PC-9 (cell line): ENCODE measurements at regions not wholly inside any gene's neighbourhood (a gene's known extent, or its start where the extent isn't known, plus 50 kb on each side); places are given as distances from the start of the nearest gene placed in this dataset.
"Not testable (repeated sequence)": the region's sequence is repeated elsewhere in the genome, so short reads cannot be mapped to it uniquely, and the experiment has no call there.

Experiments used
- BruUV-seq: library from RNA; stranded (reverse); fragments of 400-500 nt; replicated peaks from 2 replicates; lab custom pipeline; 2021; lab: Mats Ljungman, UMichigan
- CTCF ChIA-PET: fragments of 300-600 bp; sonication (Branson Sonifier 250); formaldehyde crosslinking; loops from one replicate; lab custom pipeline; 2022; ENCODE audit warnings: antibody characterized with exemption; lab: Charles Lee
- POLR2A ChIA-PET: fragments of 300-600 bp; sonication (Branson Sonifier 250); formaldehyde crosslinking; loops from one replicate; lab custom pipeline; 2022; ENCODE audit warnings: antibody characterized with exemption; ENCODE audit not compliant: unreplicated experiment; lab: Charles Lee
- DNase-seq, 2 experiments: peaks; one replicate each; pipeline versions ENCODE4 v3.0.0 to v3.0.0-alpha.2; 2015 to 2022; ENCODE audit warnings: mixed read lengths in 1 of 2
- H2AFZ ChIP-seq: fragments of 200-600 bp; sonication (generic); 2 replicates; pipeline ENCODE4 v1.8.1; 2017; ENCODE audit warnings: antibody characterized with exemption
- H3F3A ChIP-seq: fragments of 200-600 bp; sonication (generic); 2 replicates; pipeline ENCODE4 v1.8.1; 2017; ENCODE audit warnings: antibody characterized with exemption, mild to moderate bottlenecking, low read depth; ENCODE audit not compliant: insufficient read depth
- H3K27ac ChIP-seq: fragments of 200-600 bp; sonication (generic); 2 replicates; pipeline ENCODE4 v1.6.1; 2016; ENCODE audit warnings: mixed run types
- H3K27me3 ChIP-seq: fragments of 200-600 bp; sonication (generic); 2 replicates; pipeline ENCODE4 v1.6.1; 2016; ENCODE audit warnings: low read depth, mixed run types; ENCODE audit not compliant: insufficient read depth
- H3K36me3 ChIP-seq: fragments of 200-600 bp; sonication (generic); 2 replicates; pipeline ENCODE4 v1.6.1; 2016; ENCODE audit warnings: low read depth, mixed run types
- H3K4me1 ChIP-seq: fragments of 200-600 bp; sonication (generic); replicated peaks from 2 replicates; pipeline ENCODE4 v1.6.1; 2016; ENCODE audit warnings: mixed run types; ENCODE audit not compliant: insufficient read depth
- H3K4me2 ChIP-seq: fragments of 200-600 bp; sonication (generic); 2 replicates; pipeline ENCODE4 v1.6.1; 2017; ENCODE audit warnings: mixed run types
- H3K4me3 ChIP-seq: fragments of 200-600 bp; sonication (generic); 2 replicates; pipeline ENCODE4 v1.6.1; 2016; ENCODE audit warnings: mixed run types
- H3K79me2 ChIP-seq: fragments of 200-600 bp; sonication (generic); 2 replicates; pipeline ENCODE4 v1.6.1; 2017; ENCODE audit warnings: low read depth, mixed run types
- H3K9me2 ChIP-seq: fragments of 200-600 bp; sonication (generic); 2 replicates; pipeline ENCODE4 v1.8.1; 2017; ENCODE audit warnings: mild to moderate bottlenecking; ENCODE audit not compliant: insufficient read depth
- H3K9me3 ChIP-seq: fragments of 200-600 bp; sonication (generic); 2 replicates; pipeline ENCODE4 v1.8.1; 2016; ENCODE audit warnings: low read depth; ENCODE audit not compliant: insufficient read depth
- H4K20me1 ChIP-seq: fragments of 200-600 bp; sonication (generic); 2 replicates; pipeline ENCODE4 v1.8.1; 2017; ENCODE audit not compliant: insufficient read depth
- EZH2 ChIP-seq: fragments of 200-600 bp; sonication (generic); IDR thresholded peaks from 2 replicates; pipeline ENCODE4 v1.8.0; 2017; ENCODE audit warnings: antibody characterized with exemption, low read depth
- intact Hi-C: fragments of 100-400 bp; cut with micrococcal nuclease; formaldehyde crosslinking; loops from one replicate; pipeline ENCODE4 v1.10.0; 2022; ENCODE audit not compliant: unreplicated experiment
- TF ChIP-seq, protein P1 (sequence below): fragments of 200-600 bp; sonication (generic); conservative IDR thresholded peaks from 2 replicates; pipeline ENCODE4 v1.6.1; 2017; ENCODE audit warnings: mixed run types, antibody characterized with exemption, mild to moderate bottlenecking, moderate library complexity

- Histone ChIP-seq H4K20me1 (no peaks in the 10 kb centered on the region), H3K4me2 (no peak overlapping the region)
- CTCF ChIA-PET, result interaction anchor here (0.6 to 1.0 kb wide), 2 partner anchors 27 to 33 kb away, joined by 4 read pairs; no protein-coding TSS in a partner anchor
Measured at GRCh38 chr10:32210306-32211045, 136.5 kb downstream of the EPC1 start.

GRCh38 chr10:32208005-32208404, 139.0 kb downstream of the EPC1 start:
- CTCF ChIA-PET, H3F3A ChIP-seq, H3K9me2 ChIP-seq, H3K27ac ChIP-seq, DNase-seq, H4K20me1 ChIP-seq, H3K79me2 ChIP-seq, H3K4me1 ChIP-seq, H3K4me3 ChIP-seq, H2AFZ ChIP-seq, H3K27me3 ChIP-seq, BruUV-seq, intact Hi-C loops, H3K36me3 ChIP-seq, H3K4me2 ChIP-seq, POLR2A ChIA-PET, H3K9me3 ChIP-seq: not testable (repeated sequence)

More at GRCh38 chr10:32210306-32211045, 136.5 kb downstream of the EPC1 start:
- TF ChIP-seq, protein P1, sequence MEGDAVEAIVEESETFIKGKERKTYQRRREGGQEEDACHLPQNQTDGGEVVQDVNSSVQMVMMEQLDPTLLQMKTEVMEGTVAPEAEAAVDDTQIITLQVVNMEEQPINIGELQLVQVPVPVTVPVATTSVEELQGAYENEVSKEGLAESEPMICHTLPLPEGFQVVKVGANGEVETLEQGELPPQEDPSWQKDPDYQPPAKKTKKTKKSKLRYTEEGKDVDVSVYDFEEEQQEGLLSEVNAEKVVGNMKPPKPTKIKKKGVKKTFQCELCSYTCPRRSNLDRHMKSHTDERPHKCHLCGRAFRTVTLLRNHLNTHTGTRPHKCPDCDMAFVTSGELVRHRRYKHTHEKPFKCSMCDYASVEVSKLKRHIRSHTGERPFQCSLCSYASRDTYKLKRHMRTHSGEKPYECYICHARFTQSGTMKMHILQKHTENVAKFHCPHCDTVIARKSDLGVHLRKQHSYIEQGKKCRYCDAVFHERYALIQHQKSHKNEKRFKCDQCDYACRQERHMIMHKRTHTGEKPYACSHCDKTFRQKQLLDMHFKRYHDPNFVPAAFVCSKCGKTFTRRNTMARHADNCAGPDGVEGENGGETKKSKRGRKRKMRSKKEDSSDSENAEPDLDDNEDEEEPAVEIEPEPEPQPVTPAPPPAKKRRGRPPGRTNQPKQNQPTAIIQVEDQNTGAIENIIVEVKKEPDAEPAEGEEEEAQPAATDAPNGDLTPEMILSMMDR, result peak; percentile 46; the same call in 1 of the 2 replicates
- TF ChIP-seq EZH2, result no peak
- no peaks in the 10 kb centered on the region for H3K4me1 ChIP-seq
- no peak for DNase-seq
- no peaks in the 10 kb centered on the region for H3K9me3 ChIP-seq
- no peaks in the 10 kb centered on the region for H3K36me3 ChIP-seq
- H3K79me2 ChIP-seq, result no peaks in the 10 kb centered on the region
- no TSS peak for BruUV-seq
- intact Hi-C loops, result no loop called here
- no peak overlapping the region for H2AFZ ChIP-seq
- H3K27me3 ChIP-seq, result no peaks in the 10 kb centered on the region
- H3K9me2 ChIP-seq, result no peaks in the 10 kb centered on the region
- H3F3A ChIP-seq, result no peaks in the 10 kb centered on the region
- no peak overlapping the region for H3K27ac ChIP-seq
- POLR2A ChIA-PET, result no interaction called here
- H3K4me3 ChIP-seq, result no peak overlapping the region

- H3F3A ChIP-seq, result no peaks in the 10 kb centered on the region
- no peak for TF ChIP-seq EZH2
- TF ChIP-seq, protein P1, result peak; percentile 71
- no peak overlapping the region for H2AFZ ChIP-seq
- no peaks in the 10 kb centered on the region for H4K20me1 ChIP-seq
- H3K4me1 ChIP-seq, result no peaks in the 10 kb centered on the region
- no peaks in the 10 kb centered on the region for H3K9me3 ChIP-seq
- intact Hi-C loops, result no loop called here
- CTCF ChIA-PET, result no interaction called here
- BruUV-seq, result no TSS peak
- POLR2A ChIA-PET, result no interaction called here
- no peaks in the 10 kb centered on the region for H3K79me2 ChIP-seq
- DNase-seq, result peak; percentile 38 to 46
- no peaks in the 10 kb centered on the region for H3K36me3 ChIP-seq
- H3K27ac ChIP-seq, result no peak overlapping the region
- no peaks in the 10 kb centered on the region for H3K9me2 ChIP-seq
- H3K4me3 ChIP-seq, result no peak overlapping the region
- H3K27me3 ChIP-seq, result no peaks in the 10 kb centered on the region
- no peak overlapping the region for H3K4me2 ChIP-seq
Measured at GRCh38 chr10:32207544-32207943, 139.4 kb downstream of the EPC1 start.
